OCI-LY7 (cell line): ENCODE measurements at regions not wholly inside any gene's neighbourhood (a gene's known extent, or its start where the extent isn't known, plus 50 kb on each side); places are given as distances from the start of the nearest gene placed in this dataset.

ENCODE experiments used
- BruUV-seq: library from RNA; stranded (reverse); fragments of 400-500 nt; replicated peaks from 2 replicates; lab custom pipeline; 2021; lab: Mats Ljungman, UMichigan
- CTCF ChIA-PET: fragments of 300-600 bp; sonication (Branson Sonifier 250); formaldehyde crosslinking; loops from one replicate; lab custom pipeline; 2022; ENCODE audit warnings: antibody characterized with exemption; ENCODE audit not compliant: unreplicated experiment; lab: Charles Lee
- POLR2A ChIA-PET: fragments of 300-600 bp; sonication (Branson Sonifier 250); formaldehyde crosslinking; loops from one replicate; lab custom pipeline; 2022; ENCODE audit warnings: antibody characterized with exemption; lab: Charles Lee
- DNase-seq: peaks from one replicate; pipeline ENCODE4 v3.0.0-alpha.2; 2015; ENCODE audit warnings: low spot score
- H2AFZ ChIP-seq: fragments of 200-600 bp; sonication (generic), shearing (Covaris generic); 2 replicates; pipeline ENCODE4 v1.6.1; 2014; ENCODE audit warnings: mild to moderate bottlenecking, antibody characterized with exemption, low read length, moderate library complexity
- H3K27ac ChIP-seq: fragments of 200-600 bp; sonication (generic); 2 replicates; pipeline ENCODE4 v1.5.1; 2014; ENCODE audit warnings: mixed run types, low read depth, mild to moderate bottlenecking, moderate library complexity, low read length, inconsistent platforms; ENCODE audit not compliant: poor library complexity, severe bottlenecking
- H3K36me3 ChIP-seq: fragments of 200-600 bp; sonication (generic); 2 replicates; pipeline ENCODE4 v1.6.1; 2014; ENCODE audit warnings: mild to moderate bottlenecking, antibody characterized with exemption, low read length, moderate library complexity, mixed read lengths; ENCODE audit not compliant: insufficient read depth
- H3K4me1 ChIP-seq: fragments of 200-600 bp; sonication (generic); 2 replicates; pipeline ENCODE4 v1.5.1; 2014; ENCODE audit warnings: mild to moderate bottlenecking, low read length; ENCODE audit not compliant: insufficient read depth, poor library complexity, severe bottlenecking
- H3K4me2 ChIP-seq: fragments of 200-600 bp; sonication (generic); 2 replicates; pipeline ENCODE4 v1.6.1; 2014; ENCODE audit warnings: mild to moderate bottlenecking, low read length
- H3K4me3 ChIP-seq: fragments of 200-600 bp; sonication (generic); 2 replicates; pipeline ENCODE4 v1.5.1; 2014; ENCODE audit warnings: mild to moderate bottlenecking, low read depth, low read length; ENCODE audit not compliant: poor library complexity, severe bottlenecking
- H3K79me2 ChIP-seq: fragments of 200-600 bp; sonication (generic); 2 replicates; pipeline ENCODE4 v1.6.1; 2016; ENCODE audit warnings: low read depth, mild to moderate bottlenecking, low read length, moderate library complexity, mixed read lengths; ENCODE audit not compliant: insufficient read depth
- H3K9me2 ChIP-seq: fragments of 200-600 bp; sonication (generic); 2 replicates; pipeline ENCODE4 v1.6.1; 2016; ENCODE audit warnings: mild to moderate bottlenecking, low read length, mixed read lengths; ENCODE audit not compliant: insufficient read depth
- H3K9me3 ChIP-seq: fragments of 200-600 bp; sonication (generic); 2 replicates; pipeline ENCODE4 v1.6.1; 2014; ENCODE audit warnings: mild to moderate bottlenecking, mixed run types, low read length, mixed read lengths
- H4K20me1 ChIP-seq: fragments of 200-600 bp; sonication (generic); 2 replicates; pipeline ENCODE4 v1.6.1; 2014; ENCODE audit warnings: mild to moderate bottlenecking, antibody characterized with exemption, low read length, moderate library complexity, mixed read lengths; ENCODE audit not compliant: insufficient read depth
- EZH2phosphoT487 ChIP-seq: fragments of 200-600 bp; sonication (generic); IDR thresholded peaks from 2 replicates; pipeline ENCODE4 v1.6.1; 2018; ENCODE audit warnings: low read depth, borderline replicate concordance, mild to moderate bottlenecking, mixed run types, antibody characterized with exemption, low read length, moderate library complexity, mixed read lengths
- intact Hi-C: fragments of 100-400 bp; cut with micrococcal nuclease; formaldehyde crosslinking; loops from one replicate; pipeline ENCODE4 v1.10.0; 2022; ENCODE audit not compliant: unreplicated experiment
- TF ChIP-seq, protein P1 (sequence below): fragments of 200-600 bp; sonication (generic); conservative IDR thresholded peaks from 2 replicates; pipeline ENCODE4 v1.5.1; 2014; ENCODE audit warnings: mild to moderate bottlenecking, antibody characterized with exemption, low read length, moderate library complexity, mixed read lengths

DNA sequence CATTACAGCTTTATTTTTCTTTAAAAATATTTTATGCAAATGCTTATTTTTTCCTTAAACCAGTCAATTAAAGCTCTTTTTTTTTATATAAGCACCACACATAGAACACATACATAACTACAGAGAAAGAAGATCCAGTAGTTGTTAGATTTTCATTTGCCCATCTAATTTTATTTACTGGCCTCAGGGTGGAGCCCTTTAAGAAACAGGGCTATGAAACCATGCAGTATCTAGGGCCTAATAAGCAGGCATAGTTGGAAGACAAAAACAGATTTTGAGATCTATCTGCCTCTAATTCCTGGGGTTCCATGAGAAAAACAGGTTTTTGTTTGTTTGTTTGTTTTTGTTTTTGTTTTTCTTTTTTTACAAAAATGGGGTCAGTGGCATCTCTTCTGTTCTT lies 120.6 kb downstream of the BCHE start:
- no TSS peak for BruUV-seq
- H3K27ac ChIP-seq = no peak overlapping the region
- no peak overlapping the region for H3K4me3 ChIP-seq
- TF ChIP-seq, protein P1, sequence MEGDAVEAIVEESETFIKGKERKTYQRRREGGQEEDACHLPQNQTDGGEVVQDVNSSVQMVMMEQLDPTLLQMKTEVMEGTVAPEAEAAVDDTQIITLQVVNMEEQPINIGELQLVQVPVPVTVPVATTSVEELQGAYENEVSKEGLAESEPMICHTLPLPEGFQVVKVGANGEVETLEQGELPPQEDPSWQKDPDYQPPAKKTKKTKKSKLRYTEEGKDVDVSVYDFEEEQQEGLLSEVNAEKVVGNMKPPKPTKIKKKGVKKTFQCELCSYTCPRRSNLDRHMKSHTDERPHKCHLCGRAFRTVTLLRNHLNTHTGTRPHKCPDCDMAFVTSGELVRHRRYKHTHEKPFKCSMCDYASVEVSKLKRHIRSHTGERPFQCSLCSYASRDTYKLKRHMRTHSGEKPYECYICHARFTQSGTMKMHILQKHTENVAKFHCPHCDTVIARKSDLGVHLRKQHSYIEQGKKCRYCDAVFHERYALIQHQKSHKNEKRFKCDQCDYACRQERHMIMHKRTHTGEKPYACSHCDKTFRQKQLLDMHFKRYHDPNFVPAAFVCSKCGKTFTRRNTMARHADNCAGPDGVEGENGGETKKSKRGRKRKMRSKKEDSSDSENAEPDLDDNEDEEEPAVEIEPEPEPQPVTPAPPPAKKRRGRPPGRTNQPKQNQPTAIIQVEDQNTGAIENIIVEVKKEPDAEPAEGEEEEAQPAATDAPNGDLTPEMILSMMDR = no peak
- TF ChIP-seq EZH2phosphoT487 = no peak
- POLR2A ChIA-PET = interaction anchor here (0.6 kb wide), 1 partner anchor 431 kb away, joined by 4 read pairs; no protein-coding TSS in a partner anchor
- H3K9me2 ChIP-seq = no peaks in the 10 kb centered on the region
- CTCF ChIA-PET = no interaction called here
- H3K9me3 ChIP-seq = no peaks in the 10 kb centered on the region
- no peak for DNase-seq
- H3K36me3 ChIP-seq = no peaks in the 10 kb centered on the region
- intact Hi-C loops = no loop called here
- H3K4me1 ChIP-seq = no peaks in the 10 kb centered on the region
- H3K4me2 ChIP-seq = no peak overlapping the region
- H3K79me2 ChIP-seq = no peaks in the 10 kb centered on the region
- H4K20me1 ChIP-seq = no peaks in the 10 kb centered on the region
- no peak overlapping the region for H2AFZ ChIP-seq

DNA sequence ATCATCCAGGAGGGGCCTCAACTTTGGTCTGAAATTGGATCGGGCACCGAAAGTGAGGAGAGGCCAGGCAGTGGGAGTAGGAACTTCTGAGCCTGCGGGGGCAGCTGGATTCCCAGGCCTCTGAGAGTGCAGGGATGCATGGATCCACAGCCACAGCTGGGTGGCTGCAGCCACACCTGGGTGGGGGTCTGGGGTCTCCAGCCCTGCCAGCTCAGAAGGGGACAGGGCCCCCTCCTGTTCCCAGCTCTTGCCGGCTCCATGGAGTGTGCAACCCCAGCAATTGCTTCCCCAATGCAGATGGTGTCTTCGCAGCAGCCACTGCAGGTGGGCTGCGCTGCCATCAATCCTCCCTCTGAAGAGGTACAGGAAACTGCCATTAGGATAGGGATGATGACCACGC lies 123.7 kb downstream of the BCHE start:
- POLR2A ChIA-PET = no interaction called here
- Histone ChIP-seq H4K20me1 (no peaks in the 10 kb centered on the region), H3K9me2 (no peaks in the 10 kb centered on the region), H3K79me2 (no peaks in the 10 kb centered on the region), H3K4me3 (no peak overlapping the region), H2AFZ (no peak overlapping the region), H3K36me3 (no peaks in the 10 kb centered on the region), H3K9me3 (no peaks in the 10 kb centered on the region), H3K4me1 (no peaks in the 10 kb centered on the region), H3K4me2 (no peak overlapping the region), H3K27ac (no peak overlapping the region)
- BruUV-seq = no TSS peak
- TF ChIP-seq, protein P1 = no peak
- TF ChIP-seq EZH2phosphoT487 = no peak
- intact Hi-C loops = no loop called here
- CTCF ChIA-PET = no interaction called here
- DNase-seq = no peak

DNA sequence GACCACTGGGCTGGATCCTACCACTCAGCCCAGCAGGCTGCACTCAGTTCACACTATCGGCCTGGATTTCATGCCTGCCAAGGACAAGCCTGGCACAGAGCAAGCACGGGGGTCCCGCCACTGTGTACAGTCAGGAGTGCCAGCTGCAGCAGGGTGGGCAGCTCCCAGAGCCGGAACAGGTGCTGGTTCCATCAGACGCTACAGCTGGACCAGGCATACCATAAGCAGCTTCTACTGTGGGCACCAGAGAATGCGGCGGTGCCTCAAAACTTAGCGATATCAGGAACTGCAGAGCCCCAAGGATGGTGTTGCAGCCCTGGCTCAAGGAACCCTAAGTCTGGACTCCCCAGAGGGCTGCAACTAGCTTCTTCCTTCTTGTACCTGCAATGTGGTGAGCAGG lies 124.8 kb downstream of the BCHE start:
- POLR2A ChIA-PET = no interaction called here
- H3K4me2 ChIP-seq = no peak overlapping the region
- TF ChIP-seq EZH2phosphoT487 = no peak
- TF ChIP-seq, protein P1 = no peak
- H3K79me2 ChIP-seq = no peaks in the 10 kb centered on the region
- CTCF ChIA-PET = no interaction called here
- H2AFZ ChIP-seq = no peak overlapping the region
- no peaks in the 10 kb centered on the region for H3K36me3 ChIP-seq
- no peaks in the 10 kb centered on the region for H3K9me3 ChIP-seq
- intact Hi-C loops = no loop called here
- no peaks in the 10 kb centered on the region for H4K20me1 ChIP-seq
- no peaks in the 10 kb centered on the region for H3K4me1 ChIP-seq
- BruUV-seq = no TSS peak
- no peak for DNase-seq
- no peaks in the 10 kb centered on the region for H3K9me2 ChIP-seq
- H3K4me3 ChIP-seq = no peak overlapping the region
- no peak overlapping the region for H3K27ac ChIP-seq
